H1 (cell line): ENCODE measurements at regions not wholly inside any gene's neighbourhood (a gene's known extent, or its start where the extent isn't known, plus 50 kb on each side); places are given as distances from the start of the nearest gene placed in this dataset.

ENCODE experiments used
- CTCF ChIA-PET: fragments of 300-600 bp; sonication (Branson Sonifier 250); formaldehyde crosslinking; loops from one replicate; lab custom pipeline; 2021; ENCODE audit not compliant: partially characterized antibody; lab: Charles Lee
- POLR2A ChIA-PET: fragments of 300-600 bp; sonication (Branson Sonifier 250); formaldehyde crosslinking; loops from one replicate; lab custom pipeline; 2021; ENCODE audit warnings: inconsistent platforms; ENCODE audit not compliant: partially characterized antibody; lab: Charles Lee
- DNase-seq, 2 experiments: peaks; one replicate each; pipeline versions ENCODE4 v3.0.0 to v3.0.0-alpha.2; 2010 to 2022; ENCODE audit warnings: low spot score in 2 of 2, low read depth in 1 of 2, mixed read lengths in 1 of 2
- FAIRE-seq: peaks from 2 replicates; lab custom pipeline; 2011; peaks lifted over from hg19 to GRCh38; lab: Jason Lieb, UNC
- H2AFZ ChIP-seq: 2 replicates; pipeline ENCODE4 v1.8.1; 2012; ENCODE audit warnings: low read length, inconsistent platforms
- H2AK5ac ChIP-seq: 2 replicates; pipeline ENCODE4 v1.6.1; 2013; ENCODE audit warnings: low read depth, low read length
- H2BK120ac ChIP-seq: replicated peaks from 2 replicates; pipeline ENCODE3; 2013; ENCODE audit warnings: low read depth, low read length, inconsistent platforms
- H2BK12ac ChIP-seq: 2 replicates; pipeline ENCODE4 v1.6.1; 2013; ENCODE audit warnings: low read depth, low read length
- H2BK15ac ChIP-seq: 2 replicates; pipeline ENCODE4 v1.6.1; 2013; ENCODE audit warnings: low read length
- H2BK20ac ChIP-seq: 2 replicates; pipeline ENCODE4 v1.6.1; 2013; ENCODE audit warnings: low read length
- H2BK5ac ChIP-seq: 2 replicates; pipeline ENCODE4 v1.6.1; 2013; ENCODE audit warnings: low read depth, low read length
- H3K14ac ChIP-seq: 2 replicates; pipeline ENCODE4 v1.6.1; 2013; ENCODE audit warnings: inconsistent platforms; ENCODE audit not compliant: insufficient read length
- H3K18ac ChIP-seq: 2 replicates; pipeline ENCODE4 v1.6.1; 2013; ENCODE audit warnings: low read length; ENCODE audit errors: extremely low read depth
- H3K23ac ChIP-seq: 2 replicates; pipeline ENCODE4 v1.6.1; 2013; ENCODE audit warnings: inconsistent platforms; ENCODE audit not compliant: insufficient read length
- H3K23me2 ChIP-seq: 2 replicates; pipeline ENCODE4 v1.6.1; 2013; ENCODE audit warnings: low read depth, low read length
- H3K27ac ChIP-seq: 2 replicates; pipeline ENCODE4 v1.6.1; 2011; ENCODE audit warnings: low read depth, low read length, inconsistent platforms
- H3K27me3 ChIP-seq, 4 experiments: replicated peaks in 1 of 4; 1 replicate in 1 of 4; 2 replicates in 3 of 4; pipeline versions ENCODE4 v1.6.1 to v1.8.1; 2011 to 2013; ENCODE audit warnings: low read length in 3 of 4, mild to moderate bottlenecking in 3 of 4, inconsistent platforms in 2 of 4, mixed read lengths in 2 of 4, moderate library complexity in 1 of 4; ENCODE audit not compliant: control insufficient read depth in 3 of 4, insufficient read depth in 3 of 4; ENCODE audit errors: extremely low read depth in 1 of 4
- H3K36me3 ChIP-seq, 4 experiments: 2 replicates each; pipeline versions ENCODE4 v1.6.1 to v1.8.1; 2011 to 2013; ENCODE audit warnings: mild to moderate bottlenecking in 4 of 4, low read length in 3 of 4, moderate library complexity in 2 of 4, control low read depth in 1 of 4, inconsistent platforms in 1 of 4; ENCODE audit not compliant: insufficient read depth in 4 of 4, control insufficient read depth in 2 of 4
- H3K4ac ChIP-seq: replicated peaks from 2 replicates; pipeline ENCODE3; 2013; ENCODE audit warnings: low read length, low read depth, mixed read lengths, inconsistent platforms; ENCODE audit not compliant: insufficient read length
- H3K4me1 ChIP-seq, 4 experiments: replicated peaks in 1 of 4; 1 replicate in 1 of 4; 2 replicates in 3 of 4; pipeline versions ENCODE4 v1.6.1 to v1.8.1; 2011 to 2013; ENCODE audit warnings: low read length in 3 of 4, inconsistent platforms in 2 of 4, mixed read lengths in 1 of 4; ENCODE audit not compliant: insufficient read depth in 4 of 4, control insufficient read depth in 3 of 4
- H3K4me2 ChIP-seq, 2 experiments: 2 replicates each; pipeline versions ENCODE4 v1.6.1 to v1.8.1; 2011 to 2013; ENCODE audit warnings: low read depth in 2 of 2, low read length in 2 of 2, control low read depth in 1 of 2, inconsistent platforms in 1 of 2, mild to moderate bottlenecking in 1 of 2; ENCODE audit not compliant: insufficient read depth in 1 of 2
- H3K4me3 ChIP-seq, 4 experiments: fragments of 200-600, 300-600 bp in 1 of 4; sonication (generic), shearing (Covaris generic), sonication (Bioruptor Twin) in 1 of 4; 2 replicates each; pipeline versions ENCODE4 v1.5.1 to v1.8.1; 2011 to 2016; ENCODE audit warnings: low read length in 4 of 4, low read depth in 3 of 4, control low read depth in 2 of 4, inconsistent platforms in 2 of 4, mild to moderate bottlenecking in 2 of 4, mixed read lengths in 1 of 4, moderate library complexity in 1 of 4; ENCODE audit not compliant: insufficient read depth in 2 of 4; ENCODE audit errors: extremely low read depth in 1 of 4
- H3K56ac ChIP-seq: replicated peaks from 2 replicates; pipeline ENCODE3; 2013; ENCODE audit warnings: low read depth, mild to moderate bottlenecking, mixed read lengths, low read length, inconsistent platforms; ENCODE audit not compliant: insufficient read length
- H3K79me1 ChIP-seq: 2 replicates; pipeline ENCODE4 v1.6.1; 2013; ENCODE audit warnings: low read depth, low read length, control low read depth
- H3K79me2 ChIP-seq, 2 experiments: 2 replicates each; pipeline versions ENCODE4 v1.6.1 to v1.8.1; 2012 to 2013; ENCODE audit warnings: low read length in 2 of 2, mild to moderate bottlenecking in 2 of 2, inconsistent platforms in 1 of 2; ENCODE audit not compliant: insufficient read depth in 2 of 2, control insufficient read depth in 1 of 2
- H3K9ac ChIP-seq, 4 experiments: replicated peaks in 1 of 4; 1 replicate in 1 of 4; 2 replicates in 3 of 4; pipeline versions ENCODE4 v1.6.1 to v1.8.1; 2011 to 2013; ENCODE audit warnings: low read depth in 3 of 4, low read length in 3 of 4, control low read depth in 2 of 4, mild to moderate bottlenecking in 2 of 4, moderate library complexity in 2 of 4, inconsistent platforms in 1 of 4; ENCODE audit errors: extremely low read depth in 1 of 4
- H3K9me3 ChIP-seq, 2 experiments: 2 replicates each; pipeline versions ENCODE4 v1.6.1 to v1.8.1; 2012 to 2013; ENCODE audit warnings: mild to moderate bottlenecking in 2 of 2, moderate library complexity in 2 of 2, control low read depth in 1 of 2, inconsistent platforms in 1 of 2, low read depth in 1 of 2, low read length in 1 of 2, mixed read lengths in 1 of 2; ENCODE audit not compliant: insufficient read depth in 2 of 2
- H4K20me1 ChIP-seq, 2 experiments: replicated peaks in 1 of 2; 2 replicates each; pipeline versions ENCODE3 to v1.8.1; 2011 to 2013; ENCODE audit warnings: inconsistent platforms in 2 of 2, low read length in 2 of 2, mild to moderate bottlenecking in 1 of 2; ENCODE audit not compliant: insufficient read depth in 2 of 2, control insufficient read depth in 1 of 2
- H4K5ac ChIP-seq: 2 replicates; pipeline ENCODE4 v1.6.1; 2013; ENCODE audit warnings: low read length, low read depth, mixed read lengths, inconsistent platforms; ENCODE audit not compliant: insufficient read length
- H4K8ac ChIP-seq: 2 replicates; pipeline ENCODE4 v1.8.0; 2013; ENCODE audit warnings: mild to moderate bottlenecking, moderate library complexity, low read length, inconsistent platforms; ENCODE audit not compliant: insufficient read depth; ENCODE audit errors: extremely low read depth
- H4K91ac ChIP-seq: replicated peaks from 2 replicates; pipeline ENCODE3; 2013; ENCODE audit warnings: low read length, mixed read lengths, inconsistent platforms; ENCODE audit not compliant: insufficient read length
- CHD1 ChIP-seq: IDR thresholded peaks from 2 replicates; pipeline ENCODE4 v1.6.1; 2012; ENCODE audit warnings: low read depth, low read length, improper control_type of control experiment
- EGR1 ChIP-seq: IDR thresholded peaks from 2 replicates; pipeline ENCODE4 v1.6.1; 2011; ENCODE audit warnings: low read depth, low read length, borderline replicate concordance
- RXRA ChIP-seq: IDR thresholded peaks from 2 replicates; pipeline ENCODE4 v1.6.1; 2011; ENCODE audit warnings: low read depth, mild to moderate bottlenecking, low read length, moderate library complexity; ENCODE audit not compliant: insufficient read depth
- TCF12 ChIP-seq: IDR thresholded peaks from 2 replicates; pipeline ENCODE4 v1.6.1; 2011; ENCODE audit warnings: low read depth, mild to moderate bottlenecking, low read length
- TEAD4 ChIP-seq: IDR thresholded peaks from 2 replicates; pipeline ENCODE4 v1.6.1; 2012; ENCODE audit warnings: low read depth, low read length, inconsistent platforms, mixed read lengths
- YY1 ChIP-seq: IDR thresholded peaks from 2 replicates; pipeline ENCODE4 v1.6.1; 2011; ENCODE audit warnings: low read depth, mild to moderate bottlenecking, low read length
- WGBS, 2 experiments: shearing (Covaris generic) in 1 of 2; methylation state at CpG; one replicate each; pipeline versions ENCODE4 v1.1.6 to v1.1.7; 2013 to 2015; ENCODE audit warnings: low lambda C conversion rate in 2 of 2, mixed read lengths in 2 of 2, inconsistent platforms in 1 of 2, low coverage in 1 of 2, missing lambda C conversion rate in 1 of 2; ENCODE audit not compliant: insufficient replicate concordance in 2 of 2, insufficient coverage in 1 of 2, insufficient read length in 1 of 2; ENCODE audit errors: extremely low coverage in 1 of 2, missing lambda C conversion rate in 1 of 2; 5-methylcytosine and 5-hydroxymethylcytosine counted together

GRCh38 chr22:48713272-48714205 is 1114.1 kb downstream of the BRD1 start:
- H3K14ac ChIP-seq = no peak overlapping the region
- no peak overlapping the region for H2BK5ac ChIP-seq
- H3K56ac ChIP-seq = no peak overlapping the region
- CTCF ChIA-PET = interaction anchor here (1.2 to 1.7 kb wide), 3 partner anchors 10 to 69 kb away, joined by 3 to 4 read pairs (median 3); no protein-coding TSS in a partner anchor
- no peak overlapping the region for H2BK120ac ChIP-seq
- WGBS, 2 experiments = 86% methylated on average over 37 of the region's 38 CpGs; no CpG with 5 or more reads in 1 of the 2 experiments
- peaks cover 0 to 12% (median 4%) of the 10 kb centered on the region in 4 experiments; a peak in 1 of 7 replicates for H3K4me1 ChIP-seq
- H3K9me3 ChIP-seq = peaks cover 0 to 8% of the 10 kb centered on the region in 2 experiments; a peak in 1 of 4 replicates
- H3K36me3 ChIP-seq = no peaks in the 10 kb centered on the region
- no peaks in the 10 kb centered on the region for H3K79me2 ChIP-seq
- H3K4me2 ChIP-seq = no peak overlapping the region
- H2BK15ac ChIP-seq = no peak overlapping the region
- H3K23ac ChIP-seq = no peak overlapping the region
- no peak overlapping the region for H4K91ac ChIP-seq
- no peak overlapping the region for H2BK20ac ChIP-seq
- no peaks in the 10 kb centered on the region for H3K23me2 ChIP-seq
- DNase-seq = no peak
- POLR2A ChIA-PET = no interaction called here
- no peak overlapping the region for H3K4me3 ChIP-seq
- H3K18ac ChIP-seq = no peak overlapping the region
- no peak overlapping the region for H4K5ac ChIP-seq
- no peaks in the 10 kb centered on the region for H3K79me1 ChIP-seq
- H2BK12ac ChIP-seq = no peak overlapping the region
- FAIRE-seq = no peak
- H4K8ac ChIP-seq = no peak overlapping the region
- H2AK5ac ChIP-seq = no peak overlapping the region
- peaks cover 2 to 4% of the 10 kb centered on the region in 2 experiments for H4K20me1 ChIP-seq
- H3K27ac ChIP-seq = no peak overlapping the region
- H2AFZ ChIP-seq = no peak overlapping the region
- H3K27me3 ChIP-seq = no peaks in the 10 kb centered on the region
- no peak overlapping the region for H3K9ac ChIP-seq
- no peak overlapping the region for H3K4ac ChIP-seq
- no peak for TF ChIP-seq CHD1
- TF ChIP-seq RXRA = no peak
- no peak for TF ChIP-seq TEAD4
- TF ChIP-seq TCF12 = no peak
- TF ChIP-seq YY1 = no peak
- TF ChIP-seq EGR1 = no peak
